ENCODE measurements at regions not wholly inside any gene's neighbourhood (a gene's known extent, or its start where the extent isn't known, plus 50 kb on each side); places are given as distances from the start of the nearest gene placed in this dataset.

- H3K4ac ChIP-seq (ENCODE audit: low read depth, low read length), result no peak overlapping the region
- no peak overlapping the region for H2BK5ac ChIP-seq (ENCODE audit: low read length)
- no peak overlapping the region for H3K4me2 ChIP-seq (ENCODE audit: low read length)
- no peaks in the 10 kb centered on the region for H3K4me1 ChIP-seq (ENCODE audit: control insufficient read depth, low read depth, low read length)
- H3K27ac ChIP-seq (ENCODE audit: low read depth, low read length), result no peak overlapping the region
- no peak overlapping the region for H4K5ac ChIP-seq (ENCODE audit: low read length)
- no peak overlapping the region for H2BK120ac ChIP-seq (ENCODE audit: low read depth, low read length)
- H3K56ac ChIP-seq (ENCODE audit: low read length), result no peak overlapping the region
- no peaks in the 10 kb centered on the region for H3K79me1 ChIP-seq (ENCODE audit: low read length)
- DNase-seq, result no peak
- no CpG with 5 or more reads among the region's 9 CpGs for WGBS (ENCODE audit: extremely low coverage, insufficient coverage, low lambda C conversion rate)
- no peaks in the 10 kb centered on the region for H3K79me2 ChIP-seq (ENCODE audit: control insufficient read depth, insufficient read depth, low read length)
- no peak overlapping the region for H3K23ac ChIP-seq (ENCODE audit: low read length)
- H3K27me3 ChIP-seq (ENCODE audit: insufficient read depth, low read length, poor library complexity), result no peaks in the 10 kb centered on the region
- H3K36me3 ChIP-seq (ENCODE audit: control insufficient read depth, insufficient read depth, low read length), result no peaks in the 10 kb centered on the region
- no peak overlapping the region for H2AK5ac ChIP-seq (ENCODE audit: low read length)
- no peak overlapping the region for H3K9ac ChIP-seq (ENCODE audit: low read length)
- H4K8ac ChIP-seq (ENCODE audit: low read depth, low read length), result no peak overlapping the region
- no peak overlapping the region for H2BK15ac ChIP-seq (replicated peaks; ENCODE audit: low read depth)
- no peak overlapping the region for H3K4me3 ChIP-seq (ENCODE audit: low read length)
- H3K18ac ChIP-seq (ENCODE audit: low read length), result no peak overlapping the region
Measured at GRCh38 chr10:36182179-36182566, 540.1 kb upstream of the FZD8 start.

GRCh38 chr10:36181426-36182178 lies 539.5 kb upstream of the FZD8 start:
- Histone ChIP-seq H2AK5ac (ENCODE audit: low read length) (no peak overlapping the region), H4K5ac (ENCODE audit: low read length) (no peak overlapping the region), H3K4me2 (ENCODE audit: low read length) (no peak overlapping the region), H3K36me3 (ENCODE audit: control insufficient read depth, insufficient read depth, low read length) (no peaks in the 10 kb centered on the region), H3K27me3 (ENCODE audit: insufficient read depth, low read length, poor library complexity) (no peaks in the 10 kb centered on the region), H3K4ac (ENCODE audit: low read depth, low read length) (no peak overlapping the region), H3K23ac (ENCODE audit: low read length) (no peak overlapping the region), H2BK5ac (ENCODE audit: low read length) (no peak overlapping the region), H3K27ac (ENCODE audit: low read depth, low read length) (no peak overlapping the region), H3K9ac (ENCODE audit: low read length) (no peak overlapping the region), H2BK15ac (replicated peaks; ENCODE audit: low read depth) (no peak overlapping the region), H2BK120ac (ENCODE audit: low read depth, low read length) (no peak overlapping the region), H3K79me2 (ENCODE audit: control insufficient read depth, insufficient read depth, low read length) (no peaks in the 10 kb centered on the region), H3K18ac (ENCODE audit: low read length) (no peak overlapping the region), H4K8ac (ENCODE audit: low read depth, low read length) (no peak overlapping the region), H3K4me1 (ENCODE audit: control insufficient read depth, low read depth, low read length) (no peaks in the 10 kb centered on the region), H3K79me1 (ENCODE audit: low read length) (no peaks in the 10 kb centered on the region), H3K56ac (ENCODE audit: low read length) (no peak overlapping the region), H3K4me3 (ENCODE audit: low read length) (no peak overlapping the region)
- no peak for DNase-seq
- no CpG with 5 or more reads among the region's 3 CpGs for WGBS (ENCODE audit: extremely low coverage, insufficient coverage, low lambda C conversion rate)

GRCh38 chr10:36178616-36179015 lies 536.5 kb upstream of the FZD8 start:
- no peak overlapping the region for H3K18ac ChIP-seq (ENCODE audit: low read length)
- H2BK120ac ChIP-seq (ENCODE audit: low read depth, low read length), result no peak overlapping the region
- H3K4ac ChIP-seq (ENCODE audit: low read depth, low read length), result no peak overlapping the region
- H3K27ac ChIP-seq (ENCODE audit: low read depth, low read length), result no peak overlapping the region
- no peak overlapping the region for H3K4me2 ChIP-seq (ENCODE audit: low read length)
- no peak overlapping the region for H2BK15ac ChIP-seq (replicated peaks; ENCODE audit: low read depth)
- H3K79me1 ChIP-seq (ENCODE audit: low read length), result no peaks in the 10 kb centered on the region
- H3K23ac ChIP-seq (ENCODE audit: low read length), result no peak overlapping the region
- no peaks in the 10 kb centered on the region for H3K79me2 ChIP-seq (ENCODE audit: control insufficient read depth, insufficient read depth, low read length)
- no peak overlapping the region for H2BK5ac ChIP-seq (ENCODE audit: low read length)
- no peaks in the 10 kb centered on the region for H3K27me3 ChIP-seq (ENCODE audit: insufficient read depth, low read length, poor library complexity)
- H4K5ac ChIP-seq (ENCODE audit: low read length), result no peak overlapping the region
- H3K4me3 ChIP-seq (ENCODE audit: low read length), result no peak overlapping the region
- no CpG with 5 or more reads among the region's 3 CpGs for WGBS (ENCODE audit: extremely low coverage, insufficient coverage, low lambda C conversion rate)
- no peak overlapping the region for H3K9ac ChIP-seq (ENCODE audit: low read length)
- no peak overlapping the region for H3K56ac ChIP-seq (ENCODE audit: low read length)
- no peaks in the 10 kb centered on the region for H3K36me3 ChIP-seq (ENCODE audit: control insufficient read depth, insufficient read depth, low read length)
- H4K8ac ChIP-seq (ENCODE audit: low read depth, low read length), result no peak overlapping the region
- H2AK5ac ChIP-seq (ENCODE audit: low read length), result no peak overlapping the region
- no peaks in the 10 kb centered on the region for H3K4me1 ChIP-seq (ENCODE audit: control insufficient read depth, low read depth, low read length)
- DNase-seq, result no peak

- H3K27me3 ChIP-seq (ENCODE audit: insufficient read depth, low read length, poor library complexity), result no peaks in the 10 kb centered on the region
- H3K4me2 ChIP-seq (ENCODE audit: low read length), result no peak overlapping the region
- no peak overlapping the region for H3K4me3 ChIP-seq (ENCODE audit: low read length)
- no peaks in the 10 kb centered on the region for H3K4me1 ChIP-seq (ENCODE audit: control insufficient read depth, low read depth, low read length)
- H3K27ac ChIP-seq (ENCODE audit: low read depth, low read length), result no peak overlapping the region
- H3K36me3 ChIP-seq (ENCODE audit: control insufficient read depth, insufficient read depth, low read length), result no peaks in the 10 kb centered on the region
- DNase-seq, result no peak
- H2BK15ac ChIP-seq (replicated peaks; ENCODE audit: low read depth), result no peak overlapping the region
- no peak overlapping the region for H4K8ac ChIP-seq (ENCODE audit: low read depth, low read length)
- no peak overlapping the region for H3K23ac ChIP-seq (ENCODE audit: low read length)
- no CpG with 5 or more reads among the region's 3 CpGs for WGBS (ENCODE audit: extremely low coverage, insufficient coverage, low lambda C conversion rate)
- no peak overlapping the region for H3K18ac ChIP-seq (ENCODE audit: low read length)
- no peak overlapping the region for H4K5ac ChIP-seq (ENCODE audit: low read length)
- no peak overlapping the region for H2AK5ac ChIP-seq (ENCODE audit: low read length)
- H3K4ac ChIP-seq (ENCODE audit: low read depth, low read length), result no peak overlapping the region
- H3K79me1 ChIP-seq (ENCODE audit: low read length), result no peaks in the 10 kb centered on the region
- H3K56ac ChIP-seq (ENCODE audit: low read length), result no peak overlapping the region
- no peak overlapping the region for H3K9ac ChIP-seq (ENCODE audit: low read length)
- no peak overlapping the region for H2BK5ac ChIP-seq (ENCODE audit: low read length)
- H2BK120ac ChIP-seq (ENCODE audit: low read depth, low read length), result no peak overlapping the region
- H3K79me2 ChIP-seq (ENCODE audit: control insufficient read depth, insufficient read depth, low read length), result no peaks in the 10 kb centered on the region
Measured at GRCh38 chr10:36177071-36177470, 535.0 kb upstream of the FZD8 start.

- Histone ChIP-seq H3K4me2 (ENCODE audit: low read length) (no peak overlapping the region), H2BK15ac (replicated peaks; ENCODE audit: low read depth) (no peak overlapping the region), H3K9ac (ENCODE audit: low read length) (no peak overlapping the region), H3K23ac (ENCODE audit: low read length) (no peak overlapping the region), H3K79me1 (ENCODE audit: low read length) (no peaks in the 10 kb centered on the region), H2BK120ac (ENCODE audit: low read depth, low read length) (no peak overlapping the region), H3K4ac (ENCODE audit: low read depth, low read length) (no peak overlapping the region), H3K4me1 (ENCODE audit: control insufficient read depth, low read depth, low read length) (no peaks in the 10 kb centered on the region), H4K5ac (ENCODE audit: low read length) (no peak overlapping the region), H4K8ac (ENCODE audit: low read depth, low read length) (no peak overlapping the region), H3K36me3 (ENCODE audit: control insufficient read depth, insufficient read depth, low read length) (no peaks in the 10 kb centered on the region), H3K27ac (ENCODE audit: low read depth, low read length) (no peak overlapping the region), H3K79me2 (ENCODE audit: control insufficient read depth, insufficient read depth, low read length) (no peaks in the 10 kb centered on the region), H3K56ac (ENCODE audit: low read length) (no peak overlapping the region), H3K18ac (ENCODE audit: low read length) (no peak overlapping the region), H3K4me3 (ENCODE audit: low read length) (no peak overlapping the region), H3K27me3 (ENCODE audit: insufficient read depth, low read length, poor library complexity) (no peaks in the 10 kb centered on the region), H2AK5ac (ENCODE audit: low read length) (no peak overlapping the region), H2BK5ac (ENCODE audit: low read length) (no peak overlapping the region)
- DNase-seq, result no peak
Measured at GRCh38 chr10:36175954-36176353, 533.9 kb upstream of the FZD8 start.

GRCh38 chr10:36173364-36173763 lies 531.3 kb upstream of the FZD8 start:
- Histone ChIP-seq H3K27ac (ENCODE audit: low read depth, low read length) (no peak overlapping the region), H4K5ac (ENCODE audit: low read length) (no peak overlapping the region), H3K18ac (ENCODE audit: low read length) (no peak overlapping the region), H2AK5ac (ENCODE audit: low read length) (no peak overlapping the region), H3K36me3 (ENCODE audit: control insufficient read depth, insufficient read depth, low read length) (no peaks in the 10 kb centered on the region), H2BK5ac (ENCODE audit: low read length) (no peak overlapping the region), H3K27me3 (ENCODE audit: insufficient read depth, low read length, poor library complexity) (no peaks in the 10 kb centered on the region), H3K23ac (ENCODE audit: low read length) (no peak overlapping the region), H2BK15ac (replicated peaks; ENCODE audit: low read depth) (no peak overlapping the region), H3K4me3 (ENCODE audit: low read length) (no peak overlapping the region), H3K4me2 (ENCODE audit: low read length) (no peak overlapping the region), H3K4me1 (ENCODE audit: control insufficient read depth, low read depth, low read length) (no peaks in the 10 kb centered on the region), H2BK120ac (ENCODE audit: low read depth, low read length) (no peak overlapping the region), H3K79me1 (ENCODE audit: low read length) (no peaks in the 10 kb centered on the region), H3K9ac (ENCODE audit: low read length) (no peak overlapping the region), H3K79me2 (ENCODE audit: control insufficient read depth, insufficient read depth, low read length) (no peaks in the 10 kb centered on the region), H3K4ac (ENCODE audit: low read depth, low read length) (no peak overlapping the region), H4K8ac (ENCODE audit: low read depth, low read length) (no peak overlapping the region), H3K56ac (ENCODE audit: low read length) (no peak overlapping the region)
- DNase-seq, result no peak
- WGBS (ENCODE audit: extremely low coverage, insufficient coverage, low lambda C conversion rate), result no CpG with 5 or more reads among the region's 4 CpGs
